UCSD-AML1 (cell line): ENCODE measurements at regions not wholly inside any gene's neighbourhood (a gene's known extent, or its start where the extent isn't known, plus 50 kb on each side); places are given as distances from the start of the nearest gene placed in this dataset.
A peak's percentile ranks its signal among the peaks of the same experiment; 100 is the strongest.

Experiments used
- DNase-seq: peaks from one replicate; lab custom pipeline; 2025; ENCODE audit not compliant: unreplicated experiment; lab: John Stamatoyannopoulos, UW

GRCh38 chr3:159803459-159803858 lies 185.2 kb upstream of the IL12A start:
- no peak for DNase-seq

- peak; percentile 31 for DNase-seq
Observed at GRCh38 chr3:159804726-159805410, 183.8 kb upstream of the IL12A start.

GRCh38 chr3:159805411-159805772 lies 183.2 kb upstream of the IL12A start:
- no peak for DNase-seq

GRCh38 chr3:159806412-159806811 lies 182.2 kb upstream of the IL12A start:
- no peak for DNase-seq

GRCh38 chr3:159807137-159808040 lies 181.2 kb upstream of the IL12A start:
- DNase-seq: no peak

GRCh38 chr3:159813822-159814531 lies 174.7 kb upstream of the IL12A start:
- no peak for DNase-seq

GRCh38 chr3:159816512-159816911 lies 172.1 kb upstream of the IL12A start:
- no peak for DNase-seq

GRCh38 chr3:159817126-159817525 lies 171.5 kb upstream of the IL12A start:
- DNase-seq: no peak

GRCh38 chr3:159817571-159817970 lies 171.1 kb upstream of the IL12A start:
- DNase-seq: no peak

- no peak for DNase-seq
Observed at GRCh38 chr3:159818399-159818798, 170.2 kb upstream of the IL12A start.

- DNase-seq: no peak
Observed at GRCh38 chr3:159818997-159819500, 169.6 kb upstream of the IL12A start.

- DNase-seq: no peak
Observed at GRCh38 chr3:159819676-159820075, 169.0 kb upstream of the IL12A start.

GRCh38 chr3:159821110-159821509 lies 167.5 kb upstream of the IL12A start:
- DNase-seq: no peak

GRCh38 chr3:159821736-159822135 lies 166.9 kb upstream of the IL12A start:
- DNase-seq: no peak

- DNase-seq: no peak
Observed at GRCh38 chr3:159823780-159824179, 164.9 kb upstream of the IL12A start.

- no peak for DNase-seq
Observed at GRCh38 chr3:159824333-159824732, 164.3 kb upstream of the IL12A start.

- DNase-seq: no peak
Observed at GRCh38 chr3:159825216-159825854, 163.3 kb upstream of the IL12A start.

- no peak for DNase-seq
Observed at GRCh38 chr3:159828542-159828943, 160.1 kb upstream of the IL12A start.

- no peak for DNase-seq
Observed at GRCh38 chr3:159829056-159829455, 159.6 kb upstream of the IL12A start.

GRCh38 chr3:159829539-159830227 lies 159.0 kb upstream of the IL12A start:
- DNase-seq: no peak
